HEK293 (cell line): ENCODE measurements at regions not wholly inside any gene's neighbourhood (a gene's known extent, or its start where the extent isn't known, plus 50 kb on each side); places are given as distances from the start of the nearest gene placed in this dataset.

Source experiments
- GLI4 ChIP-seq: fragments of 450-650 bp; formaldehyde crosslinking; IDR thresholded peaks from 2 replicates; pipeline ENCODE4 v1.5.1; 2016; ENCODE audit warnings: missing biosample characterization, missing genetic modification characterization
- GLIS1 ChIP-seq: fragments of 450-650 bp; formaldehyde crosslinking; IDR thresholded peaks from 2 replicates; pipeline ENCODE4 v1.5.1; 2016; ENCODE audit warnings: missing biosample characterization, missing genetic modification characterization
- SP2 ChIP-seq: fragments of 450-650 bp; formaldehyde crosslinking; IDR thresholded peaks from 2 replicates; pipeline ENCODE4 v1.5.1; 2016; ENCODE audit warnings: missing biosample characterization, missing genetic modification characterization
- YY1 ChIP-seq: fragments of 450-650 bp; formaldehyde crosslinking; IDR thresholded peaks from 2 replicates; pipeline ENCODE4 v1.5.1; 2018; ENCODE audit warnings: missing biosample characterization, missing genetic modification characterization
- ZNF302 ChIP-seq: fragments of 450-650 bp; formaldehyde crosslinking; IDR thresholded peaks from 2 replicates; pipeline ENCODE4 v1.5.1; 2016; ENCODE audit warnings: missing biosample characterization, missing genetic modification characterization, low read depth
- ZNF596 ChIP-seq: fragments of 450-650 bp; IDR thresholded peaks from 2 replicates; pipeline ENCODE4 v1.5.0; 2018; ENCODE audit warnings: missing biosample characterization, mild to moderate bottlenecking, missing genetic modification characterization, moderate library complexity
- ZNF624 ChIP-seq: fragments of 450-650 bp; formaldehyde crosslinking; IDR thresholded peaks from 2 replicates; pipeline ENCODE4 v1.5.1; 2017; ENCODE audit warnings: missing biosample characterization, missing genetic modification characterization
- ZNF776 ChIP-seq: fragments of 450-650 bp; formaldehyde crosslinking; IDR thresholded peaks from 2 replicates; pipeline ENCODE4 v1.5.0; 2017; ENCODE audit warnings: missing biosample characterization, missing genetic modification characterization, borderline replicate concordance
- TF ChIP-seq, protein P1 (sequence below): fragments of 450-650 bp; formaldehyde crosslinking; IDR thresholded peaks from 2 replicates; pipeline ENCODE4 v1.5.1; 2016; ENCODE audit warnings: missing biosample characterization, missing genetic modification characterization

GRCh38 chr7:71042591-71042990, 89.4 kb upstream of the GALNT17 start:
- TF ChIP-seq ZNF776 (tag by site-specific recombination) = no peak
- TF ChIP-seq SP2 = no peak
- TF ChIP-seq, protein P1, sequence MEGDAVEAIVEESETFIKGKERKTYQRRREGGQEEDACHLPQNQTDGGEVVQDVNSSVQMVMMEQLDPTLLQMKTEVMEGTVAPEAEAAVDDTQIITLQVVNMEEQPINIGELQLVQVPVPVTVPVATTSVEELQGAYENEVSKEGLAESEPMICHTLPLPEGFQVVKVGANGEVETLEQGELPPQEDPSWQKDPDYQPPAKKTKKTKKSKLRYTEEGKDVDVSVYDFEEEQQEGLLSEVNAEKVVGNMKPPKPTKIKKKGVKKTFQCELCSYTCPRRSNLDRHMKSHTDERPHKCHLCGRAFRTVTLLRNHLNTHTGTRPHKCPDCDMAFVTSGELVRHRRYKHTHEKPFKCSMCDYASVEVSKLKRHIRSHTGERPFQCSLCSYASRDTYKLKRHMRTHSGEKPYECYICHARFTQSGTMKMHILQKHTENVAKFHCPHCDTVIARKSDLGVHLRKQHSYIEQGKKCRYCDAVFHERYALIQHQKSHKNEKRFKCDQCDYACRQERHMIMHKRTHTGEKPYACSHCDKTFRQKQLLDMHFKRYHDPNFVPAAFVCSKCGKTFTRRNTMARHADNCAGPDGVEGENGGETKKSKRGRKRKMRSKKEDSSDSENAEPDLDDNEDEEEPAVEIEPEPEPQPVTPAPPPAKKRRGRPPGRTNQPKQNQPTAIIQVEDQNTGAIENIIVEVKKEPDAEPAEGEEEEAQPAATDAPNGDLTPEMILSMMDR = no peak
- no peak for TF ChIP-seq GLI4 (tag by site-specific recombination)
- TF ChIP-seq ZNF302 (tag by site-specific recombination) = no peak
- no peak for TF ChIP-seq ZNF596 (tag by site-specific recombination)
- TF ChIP-seq GLIS1 (tag by site-specific recombination) = no peak
- no peak for TF ChIP-seq ZNF624
- TF ChIP-seq YY1 (tag by site-specific recombination) = no peak
